ENCODE measurements at regions not wholly inside any gene's neighbourhood (a gene's known extent, or its start where the extent isn't known, plus 50 kb on each side); places are given as distances from the start of the nearest gene placed in this dataset.

DNA sequence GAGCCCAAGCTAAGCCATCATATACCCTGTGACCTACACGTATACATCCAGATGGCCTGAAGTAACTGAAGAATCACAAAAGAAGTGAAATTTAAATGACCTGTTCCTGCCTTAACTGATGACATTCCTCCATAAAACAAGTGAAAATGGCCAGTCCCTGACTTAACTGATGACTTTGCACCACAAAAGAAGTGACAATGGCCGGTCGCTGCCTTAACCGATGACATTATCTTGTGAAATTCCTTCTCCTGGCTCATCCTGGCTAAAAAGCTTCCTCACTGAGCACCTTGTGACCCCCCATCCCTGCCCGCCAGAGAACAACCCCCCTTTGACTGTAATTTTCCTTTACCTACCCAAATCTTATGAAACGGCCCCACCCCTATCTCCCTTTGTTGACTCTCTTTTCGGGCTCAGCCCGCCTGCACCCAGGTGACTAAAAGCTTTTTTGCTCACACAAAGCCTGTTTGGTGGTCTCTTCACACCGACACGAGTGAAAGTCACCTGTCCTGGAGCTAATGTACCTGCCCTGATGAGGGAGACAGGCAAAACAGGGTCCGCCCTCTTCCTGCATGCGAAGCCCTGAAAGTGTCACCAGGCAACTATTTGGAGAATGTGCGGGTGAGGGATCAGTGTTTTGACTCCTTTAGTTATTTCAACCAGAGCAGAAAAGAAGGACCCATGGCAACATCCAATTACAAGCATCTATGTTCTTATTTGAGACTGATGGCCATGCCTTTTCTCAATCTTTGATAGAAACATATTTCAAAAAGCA lies 266.1 kb downstream of the SMARCA2 start:
- no peak for DNase-seq (ENCODE audit: low spot score)
- TF ChIP-seq, protein P1, sequence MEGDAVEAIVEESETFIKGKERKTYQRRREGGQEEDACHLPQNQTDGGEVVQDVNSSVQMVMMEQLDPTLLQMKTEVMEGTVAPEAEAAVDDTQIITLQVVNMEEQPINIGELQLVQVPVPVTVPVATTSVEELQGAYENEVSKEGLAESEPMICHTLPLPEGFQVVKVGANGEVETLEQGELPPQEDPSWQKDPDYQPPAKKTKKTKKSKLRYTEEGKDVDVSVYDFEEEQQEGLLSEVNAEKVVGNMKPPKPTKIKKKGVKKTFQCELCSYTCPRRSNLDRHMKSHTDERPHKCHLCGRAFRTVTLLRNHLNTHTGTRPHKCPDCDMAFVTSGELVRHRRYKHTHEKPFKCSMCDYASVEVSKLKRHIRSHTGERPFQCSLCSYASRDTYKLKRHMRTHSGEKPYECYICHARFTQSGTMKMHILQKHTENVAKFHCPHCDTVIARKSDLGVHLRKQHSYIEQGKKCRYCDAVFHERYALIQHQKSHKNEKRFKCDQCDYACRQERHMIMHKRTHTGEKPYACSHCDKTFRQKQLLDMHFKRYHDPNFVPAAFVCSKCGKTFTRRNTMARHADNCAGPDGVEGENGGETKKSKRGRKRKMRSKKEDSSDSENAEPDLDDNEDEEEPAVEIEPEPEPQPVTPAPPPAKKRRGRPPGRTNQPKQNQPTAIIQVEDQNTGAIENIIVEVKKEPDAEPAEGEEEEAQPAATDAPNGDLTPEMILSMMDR (IDR thresholded peaks at IDR 0.05; ENCODE audit: extremely low read depth, missing control alignments): no peak

DNA sequence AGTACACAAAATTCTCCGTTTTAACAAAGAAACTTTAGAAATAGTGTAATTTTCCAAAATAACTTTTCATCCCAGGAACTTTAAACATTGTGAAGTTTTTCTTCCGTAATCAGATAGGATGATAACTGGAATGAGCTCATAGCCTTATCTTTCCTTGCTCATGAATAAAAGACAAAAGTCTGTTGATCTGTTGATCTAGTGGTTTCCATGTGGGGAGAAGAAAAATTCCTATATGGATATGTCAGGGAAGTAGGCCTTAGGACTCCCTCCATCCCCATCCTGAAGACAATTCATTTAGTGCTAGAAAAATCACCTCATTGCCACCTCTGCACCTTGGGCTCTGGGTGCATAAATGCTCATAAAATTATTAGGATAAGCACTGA lies 266.6 kb downstream of the SMARCA2 start:
- TF ChIP-seq, protein P1 (IDR thresholded peaks at IDR 0.05; ENCODE audit: extremely low read depth, missing control alignments): no peak
- no peak for DNase-seq (ENCODE audit: low spot score)

DNA sequence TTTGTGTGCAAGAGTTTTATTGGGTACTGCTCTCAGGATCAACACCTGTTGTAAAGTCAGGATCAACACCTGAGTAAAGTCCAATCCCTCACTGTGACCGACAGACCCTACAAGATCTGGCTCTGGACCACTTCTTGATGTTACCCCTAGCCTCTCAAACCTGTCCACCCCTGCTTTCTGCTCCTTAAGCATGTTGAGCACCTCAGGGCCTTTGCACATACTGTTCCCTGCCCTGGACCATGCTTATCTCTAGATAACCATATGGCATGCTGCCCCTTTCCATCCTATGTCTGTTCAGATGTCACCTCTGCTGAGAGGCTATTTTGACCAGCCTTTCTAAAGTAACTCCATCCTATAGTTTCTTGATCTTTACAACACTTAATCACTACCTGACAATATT lies 269.6 kb downstream of the SMARCA2 start:
- TF ChIP-seq, protein P1 (IDR thresholded peaks at IDR 0.05; ENCODE audit: extremely low read depth, missing control alignments): no peak
- no peak for DNase-seq (ENCODE audit: low spot score)

DNA sequence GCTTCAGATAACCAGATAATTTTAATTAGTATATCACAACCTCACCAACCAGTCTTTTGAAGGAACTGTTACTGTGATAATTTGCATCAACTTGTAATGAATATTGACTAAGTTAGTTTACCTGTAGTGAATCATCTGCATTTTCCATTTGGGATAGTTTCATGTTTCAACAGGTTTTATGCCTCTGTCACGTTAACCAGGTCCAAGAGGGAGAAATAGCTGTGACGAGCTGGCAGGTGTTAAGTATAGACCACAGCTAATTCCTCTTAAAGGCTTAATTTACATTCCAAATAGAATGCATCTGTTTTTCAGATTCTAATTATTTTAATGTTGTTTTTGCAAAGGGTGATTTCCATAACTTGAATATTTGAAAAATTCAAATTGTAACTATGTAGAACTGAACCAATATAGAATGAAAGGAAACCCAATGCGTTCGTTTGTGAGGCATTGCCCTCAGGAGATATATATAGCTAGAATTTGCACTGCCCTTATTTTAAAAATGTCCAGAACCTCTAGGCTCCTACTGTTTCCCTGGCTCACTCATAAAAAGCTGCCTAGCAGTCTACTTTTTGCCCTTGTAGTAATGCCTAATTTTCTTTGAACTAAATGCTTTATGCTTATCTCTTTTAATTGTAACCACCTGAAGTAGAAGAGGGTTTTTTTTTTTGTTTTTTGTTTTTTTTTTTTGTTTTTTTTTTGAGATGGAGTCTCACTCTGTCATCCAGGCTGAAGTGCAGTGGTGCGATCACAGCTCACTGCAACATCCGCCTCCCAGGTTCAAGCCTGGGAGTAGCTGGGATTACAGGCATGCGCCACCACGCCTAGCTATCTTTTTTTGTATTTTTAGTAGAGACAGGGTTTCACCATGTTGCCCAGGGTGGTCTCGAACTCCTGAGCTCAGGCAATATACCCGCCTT lies 270.5 kb downstream of the SMARCA2 start:
- DNase-seq (ENCODE audit: low spot score): no peak
- TF ChIP-seq, protein P1 (IDR thresholded peaks at IDR 0.05; ENCODE audit: extremely low read depth, missing control alignments): no peak

DNA sequence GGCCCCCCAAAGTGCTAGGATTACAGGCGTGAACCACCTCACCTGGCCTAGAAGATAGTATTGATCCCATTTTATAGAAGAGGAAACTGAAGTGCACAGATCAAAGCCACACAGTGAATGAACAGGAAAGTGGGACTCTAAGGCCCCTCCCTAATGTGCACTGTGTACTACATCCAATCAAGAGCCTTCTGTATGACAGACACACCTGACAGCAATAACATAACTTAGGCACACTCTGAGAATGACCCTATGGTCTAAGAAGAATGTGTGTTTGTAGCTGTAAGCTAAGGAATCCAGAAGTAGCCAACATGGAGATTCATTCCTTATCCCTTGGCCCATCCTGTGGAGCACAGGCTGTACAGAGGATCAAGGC lies 271.2 kb downstream of the SMARCA2 start:
- DNase-seq (ENCODE audit: low spot score): no peak
- TF ChIP-seq, protein P1 (IDR thresholded peaks at IDR 0.05; ENCODE audit: extremely low read depth, missing control alignments): no peak

DNA sequence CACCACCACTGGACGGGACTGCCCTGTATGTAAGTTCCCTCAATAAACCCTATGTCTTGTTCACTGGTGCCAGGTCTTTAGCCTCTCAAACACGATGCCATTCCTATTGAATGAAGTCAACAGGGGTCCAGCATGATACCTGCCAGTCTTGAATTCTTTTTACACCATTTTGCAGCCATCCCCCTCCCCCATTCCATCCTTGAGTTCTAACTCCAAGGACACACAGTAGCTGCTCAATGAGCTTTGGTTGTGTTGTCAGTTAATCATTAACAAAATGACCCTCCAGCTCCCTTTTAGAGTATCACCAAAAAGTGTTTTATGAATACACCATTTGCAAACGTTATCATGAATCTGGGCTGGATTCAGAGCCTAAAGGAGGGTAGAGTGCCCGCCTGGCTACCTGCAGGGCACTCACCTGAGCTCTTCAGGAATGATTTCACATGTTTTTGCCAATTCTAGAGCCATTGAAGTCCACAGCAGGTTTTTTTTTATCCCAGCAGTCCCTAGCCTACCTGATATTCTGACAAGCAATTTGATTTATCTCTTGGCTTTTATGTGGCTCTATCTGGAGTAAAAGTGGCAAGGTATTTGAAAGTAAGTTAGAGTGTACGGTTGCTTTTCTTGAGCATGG lies 271.8 kb downstream of the SMARCA2 start:
- TF ChIP-seq, protein P1 (IDR thresholded peaks at IDR 0.05; ENCODE audit: extremely low read depth, missing control alignments): no peak
- no peak for DNase-seq (ENCODE audit: low spot score)

DNA sequence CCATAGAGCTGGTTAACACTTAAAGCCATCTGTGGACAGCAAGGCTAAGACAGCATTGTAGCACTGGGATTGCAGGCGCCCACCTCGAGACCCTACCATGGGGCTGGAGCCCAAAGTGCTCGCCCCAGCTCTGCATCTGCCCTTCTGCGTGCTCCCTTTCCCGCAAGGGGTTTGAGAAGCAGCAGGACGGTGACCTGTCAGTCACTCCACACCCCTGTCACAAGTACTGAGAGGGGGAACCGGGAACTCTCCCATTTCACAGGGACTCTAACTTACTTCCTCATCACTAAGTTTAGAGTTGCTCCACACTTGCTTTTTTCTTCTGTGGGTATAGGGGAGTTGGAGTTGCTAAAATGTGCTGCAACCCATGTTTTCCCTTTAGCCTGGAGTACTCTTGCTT lies 273.2 kb downstream of the SMARCA2 start:
- no peak for DNase-seq (ENCODE audit: low spot score)
- TF ChIP-seq, protein P1 (IDR thresholded peaks at IDR 0.05; ENCODE audit: extremely low read depth, missing control alignments): no peak

Measured in GM20000 (cell line).